HCT116 (cell line): ENCODE measurements at regions not wholly inside any gene's neighbourhood (a gene's known extent, or its start where the extent isn't known, plus 50 kb on each side); places are given as distances from the start of the nearest gene placed in this dataset.

Experiments used
- ATAC-seq: fragments of 200-7000 bp; cut with Tn5 transposase; 2 replicates; pipeline ENCODE4 v1.9.1; 2020; ENCODE audit warnings: mild to moderate bottlenecking, moderate library complexity
- BruUV-seq: library from RNA; stranded (reverse); fragments of 400-500 nt; replicated peaks from 2 replicates; lab custom pipeline; 2021; lab: Mats Ljungman, UMichigan
- CTCF ChIA-PET: fragments of 300-600 bp; sonication (Branson Sonifier 250); formaldehyde crosslinking; loops from one replicate; lab custom pipeline; 2021; ENCODE audit warnings: antibody characterized with exemption; lab: Charles Lee
- POLR2A ChIA-PET: fragments of 300-600, 350-600 bp; sonication (Branson Sonifier 250); formaldehyde crosslinking; loops from one replicate; lab custom pipeline; 2021; ENCODE audit warnings: antibody characterized with exemption; lab: Charles Lee
- RAD21 ChIA-PET, 2 experiments: fragments of 300-600 bp; sonication (Branson Sonifier 250); formaldehyde crosslinking; loops; one replicate each; lab custom pipeline; 2023; ENCODE audit warnings: low total read pairs in 2 of 2; ENCODE audit not compliant: uncharacterized antibody in 2 of 2, unreplicated experiment in 2 of 2, low non-redundant PET in 1 of 2; lab: Charles Lee
- DNase-seq: peaks from one replicate; pipeline ENCODE4 v3.0.0-alpha.2; 2010; ENCODE audit warnings: low read depth, low spot score
- H2AFZ ChIP-seq: fragments of 200-600 bp; shearing (Covaris generic), sonication (generic); 2 replicates; pipeline ENCODE4 v1.6.1; 2017; ENCODE audit warnings: low read depth, mixed run types, mixed read lengths, antibody characterized with exemption, low read length; ENCODE audit not compliant: poor library complexity, severe bottlenecking
- H3K27ac ChIP-seq: 2 replicates; pipeline ENCODE4 v1.5.1; 2012; ENCODE audit warnings: low read depth, low read length
- H3K27me3 ChIP-seq: fragments of 200-600 bp; sonication (generic); 2 replicates; pipeline ENCODE4 v1.6.1; 2016; ENCODE audit warnings: mixed run types, low read length, mixed read lengths; ENCODE audit not compliant: insufficient read depth
- H3K36me3 ChIP-seq, 2 experiments: fragments of 200-500 bp in 1 of 2; fragments of 200-600 bp in 1 of 2; sonication (Bioruptor generic) in 1 of 2; sonication (generic) in 1 of 2; 2 replicates each; pipeline versions ENCODE4 v1.5.1 to v1.6.1; 2014 to 2016; ENCODE audit warnings: low read length in 2 of 2, inconsistent platforms in 1 of 2, mixed read lengths in 1 of 2, mixed run types in 1 of 2; ENCODE audit not compliant: insufficient read depth in 2 of 2, control insufficient read depth in 1 of 2
- H3K4me1 ChIP-seq, 2 experiments: fragments of 200-600 bp in 1 of 2; sonication (generic) in 1 of 2; 2 replicates each; pipeline versions ENCODE4 v1.5.1 to v1.6.1; 2012 to 2017; ENCODE audit warnings: low read length in 2 of 2, inconsistent platforms in 1 of 2, mild to moderate bottlenecking in 1 of 2, mixed read lengths in 1 of 2, mixed run types in 1 of 2, moderate library complexity in 1 of 2; ENCODE audit not compliant: insufficient read depth in 2 of 2, control insufficient read depth in 1 of 2
- H3K4me2 ChIP-seq: fragments of 200-600 bp; sonication (generic); 2 replicates; pipeline ENCODE4 v1.6.1; 2017; ENCODE audit warnings: mixed run types, low read length, mixed read lengths
- H3K4me3 ChIP-seq, 2 experiments: fragments of 200-600 bp in 1 of 2; sonication (generic) in 1 of 2; replicated peaks in 1 of 2; 2 replicates each; pipeline ENCODE4 v1.5.1; 2011 to 2016; ENCODE audit warnings: low read length in 2 of 2, control low read depth in 1 of 2, low read depth in 1 of 2, mild to moderate bottlenecking in 1 of 2, mixed read lengths in 1 of 2, mixed run types in 1 of 2
- H3K79me2 ChIP-seq: fragments of 200-600 bp; sonication (generic); 2 replicates; pipeline ENCODE4 v1.6.1; 2017; ENCODE audit warnings: mild to moderate bottlenecking, mixed run types, low read length, moderate library complexity, mixed read lengths; ENCODE audit not compliant: insufficient read depth
- H3K9ac ChIP-seq: fragments of 200-600 bp; sonication (generic); 2 replicates; pipeline ENCODE4 v1.6.1; 2016; ENCODE audit warnings: low read length, mixed read lengths
- H3K9me2 ChIP-seq: fragments of 200-600 bp; sonication (generic), shearing (Covaris generic); 2 replicates; pipeline ENCODE4 v1.6.1; 2017; ENCODE audit warnings: mixed run types, mild to moderate bottlenecking, moderate library complexity; ENCODE audit not compliant: insufficient read depth
- H3K9me3 ChIP-seq, 2 experiments: fragments of 200-500 bp in 1 of 2; fragments of 200-600 bp in 1 of 2; sonication (Bioruptor generic) in 1 of 2; sonication (generic) in 1 of 2; 2 replicates each; pipeline ENCODE4 v1.6.1; 2014 to 2017; ENCODE audit warnings: low read length in 2 of 2, mixed read lengths in 2 of 2, inconsistent platforms in 1 of 2, low read depth in 1 of 2, mild to moderate bottlenecking in 1 of 2, mixed run types in 1 of 2, moderate library complexity in 1 of 2; ENCODE audit not compliant: control insufficient read depth in 1 of 2, insufficient read depth in 1 of 2
- H4K20me1 ChIP-seq: fragments of 200-600 bp; sonication (generic), shearing (Covaris generic); 2 replicates; pipeline ENCODE4 v1.6.1; 2017; ENCODE audit warnings: mixed run types, mild to moderate bottlenecking, moderate library complexity; ENCODE audit not compliant: insufficient read depth
- CBX3 ChIP-seq: IDR thresholded peaks from 2 replicates; pipeline ENCODE4 v1.6.1; 2012; ENCODE audit warnings: low read depth
- CEBPB ChIP-seq: IDR thresholded peaks from 2 replicates; pipeline ENCODE4 v1.6.1; 2012; ENCODE audit warnings: low read depth
- EGR1 ChIP-seq: IDR thresholded peaks from 2 replicates; pipeline ENCODE4 v1.6.1; 2012; ENCODE audit warnings: low read depth
- EZH2 ChIP-seq: fragments of 200-600 bp; sonication (generic); IDR thresholded peaks from 2 replicates; pipeline ENCODE4 v1.6.1; 2017; ENCODE audit warnings: antibody characterized with exemption, mixed run types
- POLR2A ChIP-seq: IDR thresholded peaks from 2 replicates; pipeline ENCODE4 v1.7.0; 2011; ENCODE audit warnings: borderline replicate concordance; ENCODE audit not compliant: insufficient read depth, insufficient read length; ENCODE audit errors: extremely low read depth
- POLR2AphosphoS5 ChIP-seq: IDR thresholded peaks from 2 replicates; pipeline ENCODE4 v1.6.1; 2011; ENCODE audit warnings: mild to moderate bottlenecking, low read depth, low read length, moderate library complexity
- RAD21 ChIP-seq: IDR thresholded peaks from 2 replicates; pipeline ENCODE4 v1.6.1; 2012; ENCODE audit warnings: low read depth, mild to moderate bottlenecking
- SIN3A ChIP-seq: IDR thresholded peaks from 2 replicates; pipeline ENCODE4 v1.6.1; 2012; ENCODE audit warnings: low read depth
- SP1 ChIP-seq: IDR thresholded peaks from 2 replicates; pipeline ENCODE4 v1.6.1; 2012; ENCODE audit warnings: low read depth
- SRF ChIP-seq: IDR thresholded peaks from 2 replicates; pipeline ENCODE4 v1.6.1; 2012; ENCODE audit warnings: low read depth
- ZNF274 ChIP-seq: fragments of 200-500 bp; sonication (Bioruptor generic); IDR thresholded peaks from 2 replicates; pipeline ENCODE4 v1.6.1; 2014; ENCODE audit warnings: mild to moderate bottlenecking, low read depth, low read length, inconsistent platforms
- intact Hi-C: fragments of 100-400 bp; cut with micrococcal nuclease; formaldehyde crosslinking; loops from 2 replicates; pipeline ENCODE4 v1.10.0; 2022
- TF ChIP-seq, protein P1 (sequence below), 3 experiments: fragments of 200-600 bp in 1 of 3; sonication (generic) in 1 of 3; IDR thresholded peaks in 2 of 3; conservative IDR thresholded peaks in 1 of 3; 2 replicates each; pipeline ENCODE4 v1.5.1; 2012 to 2017; ENCODE audit warnings: low read depth in 2 of 3, low read length in 2 of 3, antibody characterized with exemption in 1 of 3, borderline replicate concordance in 1 of 3, control low read depth in 1 of 3, mild to moderate bottlenecking in 1 of 3, mixed read lengths in 1 of 3, mixed run types in 1 of 3, moderate library complexity in 1 of 3; ENCODE audit not compliant: insufficient read depth in 1 of 3
- TF ChIP-seq, protein P2 (sequence below): IDR thresholded peaks from 2 replicates; pipeline ENCODE4 v1.6.1; 2012
- TF ChIP-seq, protein P3 (sequence below): IDR thresholded peaks from 2 replicates; pipeline ENCODE4 v1.6.1; 2012; ENCODE audit warnings: low read depth

DNA sequence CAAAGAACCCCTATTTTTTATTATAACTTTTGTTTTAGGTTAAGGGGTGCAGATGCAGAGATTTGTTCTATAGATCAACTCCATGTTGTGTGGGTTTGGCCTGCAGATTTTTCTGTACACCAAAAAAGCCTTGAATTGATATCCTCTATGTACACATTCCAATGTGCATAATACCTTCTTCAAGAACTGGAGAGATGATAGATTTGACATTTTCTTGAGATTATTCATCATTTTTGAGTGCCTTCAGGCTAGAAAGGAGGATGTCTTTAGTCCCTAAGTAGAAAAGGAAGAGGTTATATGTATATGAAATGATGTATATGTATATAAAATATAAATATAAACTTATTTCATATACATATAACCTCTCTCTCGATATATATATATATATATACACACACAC lies 1190.0 kb upstream of the ALCAM start:
- Histone ChIP-seq H2AFZ (peak overlapping the region; percentile 57), H3K9me2 (no peaks in the 10 kb centered on the region; the same call in 1 of the 2 replicates), H3K9me3 (no peaks in the 10 kb centered on the region), H3K4me1 (no peaks in the 10 kb centered on the region), H3K27ac (no peak overlapping the region), H3K4me3 (no peak overlapping the region), H3K79me2 (no peaks in the 10 kb centered on the region), H3K36me3 (no peaks in the 10 kb centered on the region), H3K4me2 (no peak overlapping the region), H4K20me1 (no peaks in the 10 kb centered on the region), H3K9ac (no peak overlapping the region), H3K27me3 (no peaks in the 10 kb centered on the region)
- CTCF ChIA-PET = no interaction called here
- DNase-seq = no peak
- no peak for ATAC-seq
- TF ChIP-seq POLR2A (no peak), CEBPB (no peak), CBX3 (no peak), POLR2AphosphoS5 (no peak), SP1 (no peak), SRF (no peak), RAD21 (no peak), SIN3A (no peak), EZH2 (no peak), EGR1 (no peak), ZNF274 (no peak)
- TF ChIP-seq, protein P1, sequence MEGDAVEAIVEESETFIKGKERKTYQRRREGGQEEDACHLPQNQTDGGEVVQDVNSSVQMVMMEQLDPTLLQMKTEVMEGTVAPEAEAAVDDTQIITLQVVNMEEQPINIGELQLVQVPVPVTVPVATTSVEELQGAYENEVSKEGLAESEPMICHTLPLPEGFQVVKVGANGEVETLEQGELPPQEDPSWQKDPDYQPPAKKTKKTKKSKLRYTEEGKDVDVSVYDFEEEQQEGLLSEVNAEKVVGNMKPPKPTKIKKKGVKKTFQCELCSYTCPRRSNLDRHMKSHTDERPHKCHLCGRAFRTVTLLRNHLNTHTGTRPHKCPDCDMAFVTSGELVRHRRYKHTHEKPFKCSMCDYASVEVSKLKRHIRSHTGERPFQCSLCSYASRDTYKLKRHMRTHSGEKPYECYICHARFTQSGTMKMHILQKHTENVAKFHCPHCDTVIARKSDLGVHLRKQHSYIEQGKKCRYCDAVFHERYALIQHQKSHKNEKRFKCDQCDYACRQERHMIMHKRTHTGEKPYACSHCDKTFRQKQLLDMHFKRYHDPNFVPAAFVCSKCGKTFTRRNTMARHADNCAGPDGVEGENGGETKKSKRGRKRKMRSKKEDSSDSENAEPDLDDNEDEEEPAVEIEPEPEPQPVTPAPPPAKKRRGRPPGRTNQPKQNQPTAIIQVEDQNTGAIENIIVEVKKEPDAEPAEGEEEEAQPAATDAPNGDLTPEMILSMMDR (IDR thresholded peaks at IDR 0.05 in 2 of 3, conservative IDR thresholded peaks at IDR 0.05 in 1 of 3; ENCODE audit: borderline replicate concordance in 1 of 3, insufficient read depth in 1 of 3, low read depth in 2 of 3, low read length in 2 of 3) = no peak
- TF ChIP-seq, protein P2, sequence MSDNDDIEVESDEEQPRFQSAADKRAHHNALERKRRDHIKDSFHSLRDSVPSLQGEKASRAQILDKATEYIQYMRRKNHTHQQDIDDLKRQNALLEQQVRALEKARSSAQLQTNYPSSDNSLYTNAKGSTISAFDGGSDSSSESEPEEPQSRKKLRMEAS = no peak
- TF ChIP-seq, protein P3, sequence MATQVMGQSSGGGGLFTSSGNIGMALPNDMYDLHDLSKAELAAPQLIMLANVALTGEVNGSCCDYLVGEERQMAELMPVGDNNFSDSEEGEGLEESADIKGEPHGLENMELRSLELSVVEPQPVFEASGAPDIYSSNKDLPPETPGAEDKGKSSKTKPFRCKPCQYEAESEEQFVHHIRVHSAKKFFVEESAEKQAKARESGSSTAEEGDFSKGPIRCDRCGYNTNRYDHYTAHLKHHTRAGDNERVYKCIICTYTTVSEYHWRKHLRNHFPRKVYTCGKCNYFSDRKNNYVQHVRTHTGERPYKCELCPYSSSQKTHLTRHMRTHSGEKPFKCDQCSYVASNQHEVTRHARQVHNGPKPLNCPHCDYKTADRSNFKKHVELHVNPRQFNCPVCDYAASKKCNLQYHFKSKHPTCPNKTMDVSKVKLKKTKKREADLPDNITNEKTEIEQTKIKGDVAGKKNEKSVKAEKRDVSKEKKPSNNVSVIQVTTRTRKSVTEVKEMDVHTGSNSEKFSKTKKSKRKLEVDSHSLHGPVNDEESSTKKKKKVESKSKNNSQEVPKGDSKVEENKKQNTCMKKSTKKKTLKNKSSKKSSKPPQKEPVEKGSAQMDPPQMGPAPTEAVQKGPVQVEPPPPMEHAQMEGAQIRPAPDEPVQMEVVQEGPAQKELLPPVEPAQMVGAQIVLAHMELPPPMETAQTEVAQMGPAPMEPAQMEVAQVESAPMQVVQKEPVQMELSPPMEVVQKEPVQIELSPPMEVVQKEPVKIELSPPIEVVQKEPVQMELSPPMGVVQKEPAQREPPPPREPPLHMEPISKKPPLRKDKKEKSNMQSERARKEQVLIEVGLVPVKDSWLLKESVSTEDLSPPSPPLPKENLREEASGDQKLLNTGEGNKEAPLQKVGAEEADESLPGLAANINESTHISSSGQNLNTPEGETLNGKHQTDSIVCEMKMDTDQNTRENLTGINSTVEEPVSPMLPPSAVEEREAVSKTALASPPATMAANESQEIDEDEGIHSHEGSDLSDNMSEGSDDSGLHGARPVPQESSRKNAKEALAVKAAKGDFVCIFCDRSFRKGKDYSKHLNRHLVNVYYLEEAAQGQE = no peak
- POLR2A ChIA-PET = no interaction called here
- intact Hi-C loops = no loop called here
- RAD21 ChIA-PET = no interaction called here
- BruUV-seq = no TSS peak
